Endothelial cell of umbilical vein (primary cell): ENCODE measurements at regions not wholly inside any gene's neighbourhood (a gene's known extent, or its start where the extent isn't known, plus 50 kb on each side); places are given as distances from the start of the nearest gene placed in this dataset.

Experiments
- EZH2 ChIP-seq: IDR thresholded peaks from 2 replicates; pipeline ENCODE4 v1.6.1; 2012; ENCODE audit warnings: borderline replicate concordance, low read depth, mild to moderate bottlenecking, moderate library complexity, low read length, inconsistent platforms; ENCODE audit not compliant: severe bottlenecking
- FOS ChIP-seq: IDR thresholded peaks from 2 replicates; pipeline ENCODE4 v1.6.1; 2011; ENCODE audit warnings: mild to moderate bottlenecking, low read length, moderate library complexity, borderline replicate concordance; ENCODE audit not compliant: insufficient read depth
- JUN ChIP-seq: IDR thresholded peaks from 2 replicates; pipeline ENCODE4 v1.6.1; 2011; ENCODE audit warnings: borderline replicate concordance, low read depth; ENCODE audit not compliant: insufficient read length, insufficient read depth
- MYC ChIP-seq: IDR thresholded peaks from one replicate; pipeline ENCODE4 v1.6.1; 2011; ENCODE audit warnings: mild to moderate bottlenecking, low read depth, low read length
- POLR2A ChIP-seq: IDR thresholded peaks from 2 replicates; pipeline ENCODE4 v1.6.1; 2012; ENCODE audit warnings: low read depth, mild to moderate bottlenecking, control low read depth, low read length
- POLR2AphosphoS5 ChIP-seq: IDR thresholded peaks from 2 replicates; pipeline ENCODE4 v1.6.1; 2012; ENCODE audit warnings: low read depth, mild to moderate bottlenecking, control low read depth, low read length, moderate library complexity; ENCODE audit not compliant: insufficient read depth
- TF ChIP-seq, protein P1 (sequence below), 2 donors: IDR thresholded peaks; 1 replicate in 1 of 2; 2 replicates in 1 of 2; pipeline ENCODE4 v1.5.1; 2011; ENCODE audit warnings: low read length in 2 of 2, mild to moderate bottlenecking in 2 of 2, moderate library complexity in 2 of 2, control low read depth in 1 of 2, inconsistent platforms in 1 of 2, low read depth in 1 of 2; ENCODE audit not compliant: insufficient read depth in 1 of 2; ENCODE audit errors: extremely low read depth in 1 of 2
- TF ChIP-seq, protein P2 (sequence below): IDR thresholded peaks from 2 replicates; pipeline ENCODE4 v1.6.1; 2011; ENCODE audit not compliant: insufficient read depth, insufficient read length

DNA sequence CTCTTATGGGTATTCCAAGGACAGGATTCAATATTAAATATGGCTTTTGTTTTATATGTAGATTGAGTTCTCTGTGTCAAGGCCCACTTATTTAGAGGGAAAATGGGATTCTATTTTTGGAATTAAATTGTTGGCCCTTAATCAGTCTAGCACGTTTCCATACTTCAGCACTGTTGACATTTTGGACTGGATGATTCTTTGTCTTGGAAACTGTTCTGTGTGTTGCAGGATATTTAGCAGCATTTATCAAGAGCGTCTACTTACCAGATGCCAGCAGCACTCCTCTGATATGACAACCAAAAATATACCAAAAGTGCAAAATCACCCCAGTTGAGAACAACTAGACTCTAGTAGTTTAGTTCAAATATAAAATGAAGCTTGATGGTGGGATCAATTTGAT lies 1027.0 kb upstream of the COX7C start:
- TF ChIP-seq, protein P1, sequence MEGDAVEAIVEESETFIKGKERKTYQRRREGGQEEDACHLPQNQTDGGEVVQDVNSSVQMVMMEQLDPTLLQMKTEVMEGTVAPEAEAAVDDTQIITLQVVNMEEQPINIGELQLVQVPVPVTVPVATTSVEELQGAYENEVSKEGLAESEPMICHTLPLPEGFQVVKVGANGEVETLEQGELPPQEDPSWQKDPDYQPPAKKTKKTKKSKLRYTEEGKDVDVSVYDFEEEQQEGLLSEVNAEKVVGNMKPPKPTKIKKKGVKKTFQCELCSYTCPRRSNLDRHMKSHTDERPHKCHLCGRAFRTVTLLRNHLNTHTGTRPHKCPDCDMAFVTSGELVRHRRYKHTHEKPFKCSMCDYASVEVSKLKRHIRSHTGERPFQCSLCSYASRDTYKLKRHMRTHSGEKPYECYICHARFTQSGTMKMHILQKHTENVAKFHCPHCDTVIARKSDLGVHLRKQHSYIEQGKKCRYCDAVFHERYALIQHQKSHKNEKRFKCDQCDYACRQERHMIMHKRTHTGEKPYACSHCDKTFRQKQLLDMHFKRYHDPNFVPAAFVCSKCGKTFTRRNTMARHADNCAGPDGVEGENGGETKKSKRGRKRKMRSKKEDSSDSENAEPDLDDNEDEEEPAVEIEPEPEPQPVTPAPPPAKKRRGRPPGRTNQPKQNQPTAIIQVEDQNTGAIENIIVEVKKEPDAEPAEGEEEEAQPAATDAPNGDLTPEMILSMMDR (IDR thresholded peaks at IDR 0.05; ENCODE audit: extremely low read depth in 1 of 2, insufficient read depth in 1 of 2, low read depth in 1 of 2, low read length in 2 of 2) = no peak
- no peak for TF ChIP-seq EZH2
- TF ChIP-seq POLR2AphosphoS5 = no peak
- TF ChIP-seq POLR2A = no peak
- no peak for TF ChIP-seq FOS
- TF ChIP-seq, protein P2, sequence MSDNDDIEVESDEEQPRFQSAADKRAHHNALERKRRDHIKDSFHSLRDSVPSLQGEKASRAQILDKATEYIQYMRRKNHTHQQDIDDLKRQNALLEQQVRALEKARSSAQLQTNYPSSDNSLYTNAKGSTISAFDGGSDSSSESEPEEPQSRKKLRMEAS = no peak
- no peak for TF ChIP-seq MYC
- TF ChIP-seq JUN = no peak
